ENCODE measurements at regions not wholly inside any gene's neighbourhood (a gene's known extent, or its start where the extent isn't known, plus 50 kb on each side); places are given as distances from the start of the nearest gene placed in this dataset.

GRCh38 chr15:94991718-94992117 lies 760.4 kb downstream of the MCTP2 start:
- no peak for TF ChIP-seq POLR2A (IDR thresholded peaks at IDR 0.05)
- TF ChIP-seq, protein P1, sequence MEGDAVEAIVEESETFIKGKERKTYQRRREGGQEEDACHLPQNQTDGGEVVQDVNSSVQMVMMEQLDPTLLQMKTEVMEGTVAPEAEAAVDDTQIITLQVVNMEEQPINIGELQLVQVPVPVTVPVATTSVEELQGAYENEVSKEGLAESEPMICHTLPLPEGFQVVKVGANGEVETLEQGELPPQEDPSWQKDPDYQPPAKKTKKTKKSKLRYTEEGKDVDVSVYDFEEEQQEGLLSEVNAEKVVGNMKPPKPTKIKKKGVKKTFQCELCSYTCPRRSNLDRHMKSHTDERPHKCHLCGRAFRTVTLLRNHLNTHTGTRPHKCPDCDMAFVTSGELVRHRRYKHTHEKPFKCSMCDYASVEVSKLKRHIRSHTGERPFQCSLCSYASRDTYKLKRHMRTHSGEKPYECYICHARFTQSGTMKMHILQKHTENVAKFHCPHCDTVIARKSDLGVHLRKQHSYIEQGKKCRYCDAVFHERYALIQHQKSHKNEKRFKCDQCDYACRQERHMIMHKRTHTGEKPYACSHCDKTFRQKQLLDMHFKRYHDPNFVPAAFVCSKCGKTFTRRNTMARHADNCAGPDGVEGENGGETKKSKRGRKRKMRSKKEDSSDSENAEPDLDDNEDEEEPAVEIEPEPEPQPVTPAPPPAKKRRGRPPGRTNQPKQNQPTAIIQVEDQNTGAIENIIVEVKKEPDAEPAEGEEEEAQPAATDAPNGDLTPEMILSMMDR (IDR thresholded peaks at IDR 0.05) = no peak

Measured in body of pancreas (tissue), 4 donors.